ENCODE measurements at regions not wholly inside any gene's neighbourhood (a gene's known extent, or its start where the extent isn't known, plus 50 kb on each side); places are given as distances from the start of the nearest gene placed in this dataset.
A peak's percentile ranks its signal among the peaks of the same experiment; 100 is the strongest.

- TF ChIP-seq CTCF (conservative IDR thresholded peaks at IDR 0.05; ENCODE audit: low read length) (no peak), EZH2phosphoT487 (IDR thresholded peaks at IDR 0.05; ENCODE audit: borderline replicate concordance) (no peak)
- no peak overlapping the region for H3K4me2 ChIP-seq (ENCODE audit: low read depth, low read length, poor library complexity, severe bottlenecking)
- H3K9me2 ChIP-seq (replicated peaks; ENCODE audit: low read depth, low read length), result no peaks in the 10 kb centered on the region
- no peaks in the 10 kb centered on the region for H3F3A ChIP-seq (ENCODE audit: low read depth)
- no peak overlapping the region for H3K4me3 ChIP-seq (ENCODE audit: low read length, poor library complexity, severe bottlenecking)
- H3K27me3 ChIP-seq (ENCODE audit: insufficient read depth, low read length, poor library complexity, severe bottlenecking), result no peaks in the 10 kb centered on the region
- H3K9me3 ChIP-seq (ENCODE audit: insufficient read depth, low read depth, low read length), result peaks cover 7% of the 10 kb centered on the region; the same call in 1 of the 2 replicates
- H2AFZ ChIP-seq (ENCODE audit: low read length), result peak overlapping the region; percentile 77
- H4K20me1 ChIP-seq (ENCODE audit: insufficient read depth, low read length, poor library complexity, severe bottlenecking), result no peaks in the 10 kb centered on the region
- H3K36me3 ChIP-seq (ENCODE audit: insufficient read depth, low read length), result no peaks in the 10 kb centered on the region
- no peaks in the 10 kb centered on the region for H3K79me2 ChIP-seq (ENCODE audit: insufficient read depth, low read length)
- peaks cover 34% of the 10 kb centered on the region for H3K4me1 ChIP-seq (ENCODE audit: insufficient read depth, low read length, poor library complexity, severe bottlenecking)
- peak overlapping the region; percentile 0 for H3K9ac ChIP-seq (ENCODE audit: low read depth, low read length, poor library complexity, severe bottlenecking)
Observed at GRCh38 chr6:43942616-43943015, 172.6 kb downstream of the VEGFA start.

DNA sequence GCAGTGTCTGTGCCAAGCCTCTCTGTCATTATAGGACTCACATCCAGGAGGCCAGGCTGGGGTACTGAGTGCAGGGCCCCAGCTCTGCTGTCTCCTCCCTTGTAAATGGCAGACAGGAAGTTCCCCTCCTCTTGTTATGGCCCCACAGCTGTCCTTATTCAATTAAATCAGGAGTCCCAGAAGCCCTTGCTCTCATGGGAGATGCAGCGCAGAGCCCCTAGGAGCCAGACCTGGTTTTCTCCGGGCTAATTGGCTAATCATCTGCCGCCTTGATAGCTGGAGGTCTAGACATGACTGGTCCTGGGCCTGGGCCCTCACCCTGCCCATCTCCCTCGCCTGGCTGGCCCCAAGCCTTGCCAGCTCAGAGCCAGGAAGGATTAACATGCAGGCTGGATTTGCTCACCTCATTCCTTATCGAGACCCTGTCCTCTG is 172.0 kb downstream of the VEGFA start:
- H3K4me1 ChIP-seq (ENCODE audit: insufficient read depth, low read length, poor library complexity, severe bottlenecking), result peaks cover 34% of the 10 kb centered on the region
- H3F3A ChIP-seq (ENCODE audit: low read depth), result no peaks in the 10 kb centered on the region
- H3K9ac ChIP-seq (ENCODE audit: low read depth, low read length, poor library complexity, severe bottlenecking), result peak overlapping the region; percentile 0
- no peaks in the 10 kb centered on the region for H3K79me2 ChIP-seq (ENCODE audit: insufficient read depth, low read length)
- TF ChIP-seq EZH2phosphoT487 (IDR thresholded peaks at IDR 0.05; ENCODE audit: borderline replicate concordance) (no peak), CTCF (conservative IDR thresholded peaks at IDR 0.05; ENCODE audit: low read length) (no peak)
- H3K36me3 ChIP-seq (ENCODE audit: insufficient read depth, low read length), result no peaks in the 10 kb centered on the region
- H3K4me2 ChIP-seq (ENCODE audit: low read depth, low read length, poor library complexity, severe bottlenecking), result peak overlapping the region; percentile 5
- H3K9me3 ChIP-seq (ENCODE audit: insufficient read depth, low read depth, low read length), result peaks cover 7% of the 10 kb centered on the region; the same call in 1 of the 2 replicates
- peak overlapping the region; percentile 77 for H2AFZ ChIP-seq (ENCODE audit: low read length)
- no peaks in the 10 kb centered on the region for H4K20me1 ChIP-seq (ENCODE audit: insufficient read depth, low read length, poor library complexity, severe bottlenecking)
- no peak overlapping the region for H3K4me3 ChIP-seq (ENCODE audit: low read length, poor library complexity, severe bottlenecking)
- no peaks in the 10 kb centered on the region for H3K9me2 ChIP-seq (replicated peaks; ENCODE audit: low read depth, low read length)
- no peaks in the 10 kb centered on the region for H3K27me3 ChIP-seq (ENCODE audit: insufficient read depth, low read length, poor library complexity, severe bottlenecking)

DNA sequence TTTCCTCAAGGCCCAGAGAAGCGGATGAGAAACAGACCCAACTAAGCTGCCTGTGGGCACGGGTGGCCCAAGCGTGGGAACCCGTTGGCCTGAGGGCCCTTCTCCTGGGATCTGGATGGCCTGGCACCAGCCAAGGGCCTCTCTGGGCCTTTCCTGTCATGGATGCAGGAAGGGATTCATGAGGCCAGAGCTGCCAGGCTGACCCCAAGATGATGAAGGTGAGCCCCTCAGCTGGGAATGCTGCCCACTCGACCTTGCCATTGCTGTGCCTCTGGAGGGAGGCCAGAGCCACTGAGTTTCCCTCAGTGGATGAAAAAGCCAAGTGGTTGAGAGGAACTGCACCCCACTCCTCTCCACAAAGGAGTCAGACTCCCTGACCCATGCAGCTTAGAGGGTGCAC is 171.2 kb downstream of the VEGFA start:
- H4K20me1 ChIP-seq (ENCODE audit: insufficient read depth, low read length, poor library complexity, severe bottlenecking), result no peaks in the 10 kb centered on the region
- no peak overlapping the region for H3K4me2 ChIP-seq (ENCODE audit: low read depth, low read length, poor library complexity, severe bottlenecking)
- H3K79me2 ChIP-seq (ENCODE audit: insufficient read depth, low read length), result no peaks in the 10 kb centered on the region
- H3K4me3 ChIP-seq (ENCODE audit: low read length, poor library complexity, severe bottlenecking), result no peak overlapping the region
- no peak overlapping the region for H3K9ac ChIP-seq (ENCODE audit: low read depth, low read length, poor library complexity, severe bottlenecking)
- peaks cover 34% of the 10 kb centered on the region for H3K4me1 ChIP-seq (ENCODE audit: insufficient read depth, low read length, poor library complexity, severe bottlenecking)
- no peaks in the 10 kb centered on the region for H3K36me3 ChIP-seq (ENCODE audit: insufficient read depth, low read length)
- no peaks in the 10 kb centered on the region for H3K9me2 ChIP-seq (replicated peaks; ENCODE audit: low read depth, low read length)
- H2AFZ ChIP-seq (ENCODE audit: low read length), result no peak overlapping the region
- no peaks in the 10 kb centered on the region for H3K27me3 ChIP-seq (ENCODE audit: insufficient read depth, low read length, poor library complexity, severe bottlenecking)
- TF ChIP-seq EZH2phosphoT487 (IDR thresholded peaks at IDR 0.05; ENCODE audit: borderline replicate concordance), result no peak
- TF ChIP-seq CTCF (conservative IDR thresholded peaks at IDR 0.05; ENCODE audit: low read length), result no peak
- no peaks in the 10 kb centered on the region for H3F3A ChIP-seq (ENCODE audit: low read depth)
- H3K9me3 ChIP-seq (ENCODE audit: insufficient read depth, low read depth, low read length), result peaks cover 7% of the 10 kb centered on the region; the same call in 1 of the 2 replicates
